AG20443 (cell line): ENCODE measurements at regions not wholly inside any gene's neighbourhood (a gene's known extent, or its start where the extent isn't known, plus 50 kb on each side); places are given as distances from the start of the nearest gene placed in this dataset.
"Not testable (repeated sequence)": the region's sequence is repeated elsewhere in the genome, so short reads cannot be mapped to it uniquely, and the experiment has no call there.

Source experiments
- DNase-seq: peaks from one replicate; pipeline ENCODE4 v3.0.0; 2012; ENCODE audit warnings: low spot score, mixed read lengths

DNA sequence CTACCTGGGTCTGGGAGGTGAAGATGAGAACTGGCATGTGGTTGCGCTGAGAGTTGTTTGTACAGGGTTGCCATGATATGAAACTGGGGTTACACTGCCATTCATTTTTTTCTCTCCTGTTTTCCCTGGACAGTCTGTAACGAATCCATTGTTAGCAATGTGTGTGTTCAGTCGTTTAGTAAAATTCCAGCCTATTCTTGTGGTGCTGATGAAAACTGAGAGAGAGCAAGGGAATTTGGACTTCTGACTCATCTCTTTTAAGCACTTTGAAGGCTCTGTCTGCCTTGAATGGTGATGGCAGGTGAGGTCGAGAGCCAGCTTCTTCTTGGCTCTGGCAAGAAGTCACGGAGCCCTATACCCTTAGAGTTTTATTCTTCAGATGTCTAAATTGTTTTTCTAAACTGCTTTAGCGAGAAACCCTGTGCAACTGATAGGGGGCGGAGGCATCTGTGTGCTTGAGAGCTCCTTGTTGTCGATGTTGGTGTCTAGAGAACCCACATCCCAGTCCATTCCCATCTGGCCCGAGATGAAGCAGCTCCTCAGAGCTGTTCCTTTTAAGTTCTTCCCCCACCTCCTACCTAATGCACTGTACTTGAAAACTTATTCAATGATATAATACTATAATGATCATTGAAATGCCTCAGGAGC lies 204.4 kb downstream of the TMX1 start:
- DNase-seq, result no peak

DNA sequence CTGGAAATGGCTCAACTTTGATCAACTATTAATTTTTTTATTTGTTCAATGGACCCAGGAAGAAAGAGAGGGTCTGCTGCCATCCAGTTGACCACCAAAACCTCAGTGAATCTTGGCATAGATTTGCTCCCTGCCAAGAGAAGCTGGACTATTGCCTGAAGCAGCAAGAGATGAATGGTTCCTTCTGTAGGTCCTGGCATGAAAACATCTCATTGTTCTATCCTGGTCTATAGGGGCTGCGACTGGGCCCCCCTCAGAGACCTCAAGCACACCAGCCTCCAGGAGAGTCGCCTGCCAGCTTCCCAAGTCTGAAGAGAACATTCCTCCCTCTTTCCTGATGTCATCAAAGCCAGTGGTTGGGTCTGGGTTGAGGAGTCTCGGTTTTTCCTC lies 204.9 kb downstream of the TMX1 start:
- DNase-seq, result no peak

DNA sequence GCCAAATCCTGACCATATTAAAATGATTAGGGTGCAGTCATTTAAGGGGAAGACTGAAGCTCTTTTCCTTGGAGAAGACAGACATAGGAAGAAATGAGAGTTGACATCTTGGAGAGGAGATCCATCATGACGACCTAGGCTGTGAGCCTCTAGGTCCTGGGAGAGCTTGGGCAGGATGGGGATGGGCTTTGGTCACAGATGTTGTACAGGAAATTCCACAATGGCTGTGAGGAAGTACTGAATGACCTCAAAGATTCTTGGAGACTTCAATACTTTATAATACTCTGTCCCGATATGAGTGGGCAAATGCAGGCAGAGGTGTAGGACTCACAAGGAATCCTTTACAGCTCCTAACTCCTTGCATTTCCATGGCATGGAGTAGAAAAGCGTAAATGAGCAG lies 204.9 kb upstream of the FRMD6 start:
- DNase-seq, result no peak

DNA sequence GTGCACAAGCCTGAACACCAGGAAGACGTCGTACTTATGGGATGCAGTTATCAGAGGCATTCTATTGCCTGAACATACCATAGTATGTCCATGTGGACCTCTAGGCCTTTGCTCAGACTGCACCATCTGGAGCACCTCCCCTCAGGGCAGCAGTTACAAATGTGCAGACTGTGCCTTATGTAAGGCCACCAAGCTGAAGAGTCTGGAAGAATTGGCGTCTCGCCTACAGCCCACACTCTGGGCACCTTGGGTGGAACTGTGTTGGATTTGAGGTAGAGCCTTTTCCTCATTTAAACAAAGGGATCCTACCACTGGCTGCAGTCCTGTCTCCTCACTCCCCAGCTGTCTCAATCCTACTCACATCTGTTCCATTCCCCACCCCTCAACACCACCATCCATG lies 204.3 kb upstream of the FRMD6 start:
- DNase-seq, result no peak

DNA sequence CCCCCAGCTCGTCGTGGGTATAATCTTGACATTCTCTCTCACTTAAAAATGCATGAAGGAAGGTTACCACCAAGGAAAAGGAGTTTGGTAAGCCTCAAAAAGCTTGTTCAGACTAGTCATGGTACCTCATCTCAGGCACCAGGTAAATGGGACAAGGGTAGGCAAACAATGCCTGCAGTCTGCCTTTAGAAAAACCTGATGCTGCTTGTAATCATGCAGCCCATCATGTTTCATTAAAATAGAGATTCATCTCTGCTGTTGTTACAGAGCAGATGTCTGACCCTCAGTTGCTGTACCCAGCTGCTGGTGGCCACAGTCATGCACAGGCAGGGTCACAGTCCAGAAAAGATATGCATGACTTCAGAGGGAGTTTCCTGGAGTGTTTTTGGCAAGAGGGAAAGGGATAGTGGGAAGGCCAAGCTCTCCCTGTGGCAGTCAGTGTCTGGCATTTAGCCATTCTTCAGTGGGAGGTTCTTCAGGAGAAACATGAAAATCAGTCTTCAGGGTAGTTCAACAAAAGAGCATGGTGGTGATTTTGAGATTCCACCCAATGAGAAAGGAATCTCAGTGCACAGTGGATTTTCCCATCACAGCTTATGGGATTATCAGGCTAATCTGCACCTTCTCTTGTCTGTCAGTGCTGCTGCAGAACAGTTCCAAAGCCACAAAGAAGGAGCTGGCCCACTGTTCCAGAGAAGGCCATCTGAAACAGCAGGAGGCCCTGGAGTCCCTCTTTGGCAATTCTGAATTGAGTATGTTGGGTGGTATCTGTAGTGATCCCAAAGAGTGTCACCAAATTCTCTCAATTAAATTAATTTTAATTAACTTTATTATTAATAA lies 202.7 kb upstream of the FRMD6 start:
- DNase-seq, result peak; percentile 90

DNA sequence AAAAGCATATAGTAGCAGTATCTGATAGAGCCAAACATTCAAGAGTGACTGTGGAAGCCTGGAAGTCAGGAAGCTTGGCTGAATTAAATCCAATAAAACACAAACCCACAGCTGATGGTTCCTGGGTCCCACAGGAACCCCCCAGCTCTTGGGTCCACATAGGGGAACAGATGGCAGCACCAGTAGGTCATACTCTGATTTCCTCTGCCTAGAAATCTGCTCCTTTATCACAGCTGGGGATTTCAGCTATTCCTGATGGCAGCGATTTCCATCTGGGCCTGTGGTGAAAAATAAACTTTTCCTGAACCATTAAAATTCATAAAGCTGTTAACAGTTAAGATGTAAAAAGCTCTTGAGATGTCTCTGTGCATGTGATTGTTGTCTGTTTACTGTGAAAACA lies 202.0 kb upstream of the FRMD6 start:
- DNase-seq, result no peak

DNA sequence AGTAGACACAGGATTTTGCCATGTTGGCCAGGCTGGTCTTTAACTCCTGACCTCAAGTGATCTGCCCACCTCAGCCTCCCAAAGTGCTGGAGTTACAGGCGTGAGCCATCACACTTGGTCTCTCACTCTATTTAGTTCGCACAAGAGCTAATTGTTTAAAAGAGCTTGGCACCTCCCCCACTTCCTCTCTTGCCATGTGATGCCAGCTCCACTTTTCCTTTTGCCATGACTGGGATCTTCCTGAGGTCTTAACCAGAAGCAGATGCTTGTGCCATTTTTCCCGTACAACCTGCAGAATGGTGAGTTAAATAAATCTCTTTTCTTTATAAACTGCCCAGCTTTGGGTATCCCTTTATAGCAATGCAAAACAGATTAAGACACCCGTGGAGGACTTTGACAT lies 200.1 kb upstream of the FRMD6 start:
- no peak for DNase-seq

DNA sequence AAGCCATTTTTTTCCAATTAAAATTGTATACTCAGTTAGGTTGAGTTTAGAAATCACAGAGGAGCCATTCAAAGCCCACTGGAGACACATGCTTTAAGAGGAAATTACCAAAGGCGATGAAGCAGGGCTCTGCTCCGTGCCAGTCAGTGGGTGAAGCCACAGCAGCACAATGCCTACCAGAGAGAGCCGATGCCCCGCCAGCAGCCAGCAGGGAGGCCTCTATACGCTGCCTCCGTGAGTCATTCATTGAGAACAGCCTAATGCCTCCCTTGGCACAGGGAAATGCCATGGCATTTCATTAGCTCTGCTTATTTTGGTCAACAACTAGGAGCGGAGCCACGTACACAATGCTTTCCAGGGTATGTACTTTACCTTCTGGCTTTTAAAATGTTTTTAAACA lies 197.8 kb upstream of the FRMD6 start:
- no peak for DNase-seq

DNA sequence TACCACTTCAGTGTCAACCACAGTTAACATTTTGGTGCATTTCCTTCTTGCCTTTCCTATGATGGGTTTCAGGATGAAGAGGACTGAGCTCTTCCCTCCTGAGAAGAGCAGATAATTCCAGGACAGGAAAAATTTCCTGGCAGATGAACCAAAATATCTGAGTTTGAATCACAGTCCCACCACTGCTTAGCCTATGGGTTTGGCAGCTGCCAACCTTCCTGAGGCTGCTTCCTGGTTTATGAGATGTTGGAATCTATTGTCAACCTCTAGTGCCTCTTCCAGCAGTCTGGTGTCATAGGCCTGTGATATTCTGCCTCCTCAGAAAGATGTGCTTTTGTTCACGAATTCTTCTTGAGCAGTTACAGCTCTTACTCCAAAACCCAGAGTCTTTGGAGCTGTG lies 197.4 kb upstream of the FRMD6 start:
- no peak for DNase-seq

DNA sequence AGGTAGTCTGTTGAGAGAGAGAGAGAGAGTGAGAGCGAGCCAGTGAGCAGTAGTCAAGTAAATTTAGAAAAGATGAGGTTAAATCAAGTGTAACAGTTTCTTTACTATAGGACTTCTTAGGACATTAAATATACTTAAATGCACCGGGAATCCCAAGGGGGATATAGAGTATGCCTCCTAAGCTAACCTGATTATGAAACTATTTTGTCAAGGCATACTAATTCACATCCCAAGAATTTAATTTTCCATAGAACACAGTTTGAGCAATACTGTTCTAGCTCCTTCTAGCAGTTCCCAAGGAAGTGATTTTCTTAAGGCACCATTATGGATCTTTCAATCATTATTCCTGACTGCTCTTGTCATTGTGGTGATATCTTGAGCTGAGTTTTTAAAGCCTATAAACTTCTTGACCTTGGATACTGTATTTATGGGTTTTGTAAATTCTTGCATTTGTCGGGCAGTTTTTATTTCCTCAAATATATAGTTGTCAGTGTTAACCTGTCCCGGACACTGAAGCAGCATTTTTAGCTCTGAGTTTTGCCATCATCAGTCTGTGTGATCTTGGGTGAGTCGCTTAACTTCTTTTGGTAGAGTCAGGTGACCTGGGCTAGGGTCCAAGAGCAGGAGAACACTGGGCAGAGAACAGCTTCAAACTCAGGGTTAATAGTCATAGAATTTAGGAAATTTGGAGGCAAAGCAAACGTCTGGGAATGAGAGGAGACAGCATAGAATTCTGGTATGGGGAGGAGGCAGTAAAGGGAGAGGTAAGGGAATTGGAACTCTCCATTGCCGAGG lies 196.5 kb upstream of the FRMD6 start:
- no peak for DNase-seq

DNA sequence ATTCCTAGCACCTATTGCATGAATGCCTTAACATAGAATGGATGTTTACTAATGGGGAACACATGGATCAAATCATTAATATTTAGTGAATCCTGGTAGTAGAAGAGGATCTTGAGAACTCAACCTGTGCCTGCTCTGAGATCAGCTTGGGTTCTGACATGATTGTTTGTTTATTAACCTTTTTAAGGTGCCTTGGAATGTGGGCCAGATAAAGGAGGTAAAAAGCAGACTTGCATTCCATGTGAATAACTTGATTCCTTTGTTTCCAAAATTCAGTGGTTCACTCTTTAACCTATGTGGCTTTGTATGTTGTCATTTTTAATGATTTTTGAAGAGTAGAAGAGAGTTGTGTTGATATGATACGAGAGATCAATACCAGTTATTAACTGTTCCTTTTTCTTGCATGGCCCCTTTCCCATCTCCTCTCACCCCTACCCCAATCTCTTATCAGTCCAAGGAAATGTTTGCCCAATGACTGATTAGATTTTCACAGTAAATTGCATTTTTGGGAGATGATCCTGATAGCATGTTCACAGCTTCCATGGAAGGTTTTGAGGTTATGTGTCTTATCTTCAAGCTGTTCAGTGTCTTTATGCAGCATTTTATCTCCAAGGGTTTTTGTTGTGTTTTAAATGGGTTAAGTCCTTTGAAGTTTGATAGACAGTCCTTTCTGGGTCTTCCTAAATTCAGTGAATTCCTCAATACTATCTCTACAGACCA lies 193.7 kb upstream of the FRMD6 start:
- DNase-seq, result no peak

DNA sequence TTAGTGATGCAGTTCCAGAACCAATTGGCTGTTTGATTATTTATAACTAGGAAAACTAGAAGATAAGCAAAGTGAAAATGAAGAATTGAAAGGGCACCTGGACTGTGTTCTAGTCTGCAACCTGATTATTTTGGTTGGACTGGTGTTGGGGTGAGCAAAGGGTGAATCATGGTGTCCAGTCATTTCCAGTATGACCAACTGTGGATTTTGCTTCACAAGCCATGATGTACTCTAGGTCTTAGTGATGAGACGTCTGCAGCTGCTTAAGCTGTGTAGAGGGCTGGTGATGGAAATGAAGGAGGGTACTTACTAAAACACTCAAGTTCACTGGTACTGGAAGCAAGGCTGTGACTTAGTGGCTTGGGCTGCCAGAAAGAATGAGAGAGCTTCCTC lies 193.2 kb upstream of the FRMD6 start:
- peak; percentile 60 for DNase-seq

DNA sequence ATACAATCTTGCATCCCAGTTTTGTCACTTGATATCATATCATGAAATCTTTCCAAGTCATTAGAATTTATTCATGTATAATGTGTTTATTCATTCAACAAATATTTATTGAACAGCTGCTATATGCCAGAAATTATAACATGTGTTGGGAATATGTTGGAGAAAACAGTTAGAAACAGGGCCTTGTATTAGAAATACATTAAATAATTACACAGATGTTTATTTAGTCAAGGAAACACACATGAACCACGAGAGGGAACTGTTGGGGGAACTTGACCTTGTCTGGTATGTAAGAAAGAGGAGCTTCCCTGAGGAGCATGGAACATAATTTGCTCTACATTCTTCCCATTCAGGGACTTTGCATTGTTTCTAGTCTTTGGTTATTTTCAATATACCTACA lies 191.7 kb upstream of the FRMD6 start:
- no peak for DNase-seq

DNA sequence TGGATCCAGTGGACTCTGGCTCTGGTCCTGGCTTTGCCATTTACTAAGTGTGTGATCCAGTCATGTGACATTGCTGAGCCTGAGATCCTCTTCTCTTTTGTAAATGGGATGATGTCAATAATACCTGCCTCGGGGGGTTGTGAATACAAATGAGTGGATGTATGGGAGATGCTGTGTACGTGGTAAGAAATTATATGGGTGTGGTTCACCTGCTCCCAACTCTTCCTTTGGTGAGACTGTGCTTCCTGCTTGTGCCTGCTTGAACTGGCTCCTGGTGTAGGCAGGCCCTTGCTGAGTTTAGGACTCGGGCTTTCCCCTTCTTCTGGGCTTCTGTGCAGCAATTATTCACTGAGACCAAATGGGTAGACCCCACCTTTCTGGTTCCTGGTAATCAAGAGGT lies 189.5 kb upstream of the FRMD6 start:
- DNase-seq, result no peak

DNA sequence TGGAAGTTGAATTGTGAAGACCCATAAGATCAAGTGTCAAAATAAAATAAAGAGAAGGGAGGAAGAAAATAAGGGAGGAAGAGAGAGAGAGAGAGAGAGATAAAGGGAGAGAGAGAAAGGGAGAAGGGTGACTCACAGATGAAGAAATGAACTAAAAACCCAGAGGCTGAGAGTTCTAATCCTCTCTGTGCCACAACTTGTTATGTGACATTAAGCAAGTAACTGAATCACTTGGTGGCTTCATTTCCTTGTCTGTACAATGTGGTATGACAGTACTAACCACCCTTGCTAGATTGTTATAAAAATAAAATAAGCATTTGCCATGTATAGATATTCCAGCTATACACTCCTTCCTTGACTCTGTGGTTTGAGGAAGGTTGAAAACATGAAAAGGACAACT lies 189.0 kb upstream of the FRMD6 start:
- no peak for DNase-seq

DNA sequence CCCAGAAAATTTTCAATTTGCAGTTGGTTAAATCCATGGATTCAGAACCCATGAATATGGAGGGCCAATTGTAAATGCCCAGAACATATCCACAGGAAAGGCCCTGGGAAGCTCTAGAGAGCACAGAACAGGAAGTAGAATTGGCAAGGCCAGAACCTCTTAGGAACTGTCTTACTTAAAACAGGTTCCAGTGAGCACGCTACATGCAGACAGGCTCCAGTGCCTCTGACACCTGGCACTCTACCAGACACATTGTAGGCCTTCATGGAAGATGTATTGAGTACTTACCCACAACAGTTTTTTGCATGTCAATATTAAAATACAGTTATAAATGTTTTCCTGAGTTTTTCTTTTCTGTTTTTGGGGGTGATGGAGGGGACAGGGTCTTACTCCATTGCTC lies 188.2 kb upstream of the FRMD6 start:
- no peak for DNase-seq

DNA sequence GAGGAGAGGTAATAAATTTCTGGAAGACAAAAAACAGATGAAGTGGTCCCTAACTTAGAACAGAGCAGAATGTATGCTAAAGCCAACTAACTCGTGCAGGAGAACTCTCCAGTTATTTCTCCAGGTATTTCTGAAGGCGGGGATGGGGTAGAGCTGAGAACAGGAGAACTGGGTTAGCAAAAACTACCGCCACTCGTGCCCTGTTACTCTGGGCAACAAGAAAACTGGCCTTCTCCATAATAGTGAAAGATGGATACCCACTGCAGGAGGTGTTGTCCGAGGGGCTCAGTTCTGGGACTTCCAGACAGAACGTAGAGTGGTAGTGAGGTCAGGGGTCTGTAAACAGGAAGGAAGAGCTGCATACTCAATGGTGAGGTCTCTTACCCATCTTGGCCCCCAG lies 187.3 kb upstream of the FRMD6 start:
- DNase-seq, result no peak

DNA sequence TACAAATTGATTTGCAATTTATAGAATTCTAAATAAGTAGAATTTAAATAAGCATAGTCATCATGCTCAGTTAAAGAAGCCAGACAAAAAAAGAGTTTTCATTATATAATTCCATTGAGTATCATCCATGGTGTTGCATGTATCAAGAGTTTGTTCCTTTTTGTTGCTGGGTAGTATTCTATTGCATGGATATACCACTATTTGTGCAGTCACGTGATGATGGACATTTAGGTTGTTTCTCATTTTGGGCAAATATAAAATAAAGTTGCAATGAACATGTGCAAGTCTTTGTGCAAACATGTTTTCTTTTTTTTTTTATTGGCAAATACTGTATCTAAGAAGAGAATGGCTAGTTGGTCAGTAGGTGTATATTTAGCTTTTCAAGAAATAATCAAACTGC lies 186.2 kb upstream of the FRMD6 start:
- DNase-seq, result no peak

DNA sequence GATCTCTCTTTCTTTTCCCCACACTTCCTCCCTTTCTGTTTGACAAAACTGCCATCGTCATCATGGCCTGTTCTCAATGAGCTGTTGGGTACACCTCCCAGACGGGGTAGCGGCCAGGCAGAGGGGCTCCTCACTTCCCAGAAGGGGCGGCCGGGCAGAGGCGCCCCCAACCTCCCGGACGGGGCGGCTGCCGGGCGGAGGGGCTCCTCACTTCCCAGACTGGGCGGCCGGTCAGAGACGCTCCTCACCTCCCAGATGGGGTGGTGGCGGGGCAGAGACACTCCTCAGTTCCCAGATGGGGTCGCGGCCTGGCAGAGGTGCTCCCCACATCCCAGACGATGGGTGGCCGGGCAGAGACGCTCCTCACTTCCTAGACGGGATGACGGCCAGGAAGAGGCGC lies 184.3 kb upstream of the FRMD6 start:
- DNase-seq, result not testable (repeated sequence)

DNA sequence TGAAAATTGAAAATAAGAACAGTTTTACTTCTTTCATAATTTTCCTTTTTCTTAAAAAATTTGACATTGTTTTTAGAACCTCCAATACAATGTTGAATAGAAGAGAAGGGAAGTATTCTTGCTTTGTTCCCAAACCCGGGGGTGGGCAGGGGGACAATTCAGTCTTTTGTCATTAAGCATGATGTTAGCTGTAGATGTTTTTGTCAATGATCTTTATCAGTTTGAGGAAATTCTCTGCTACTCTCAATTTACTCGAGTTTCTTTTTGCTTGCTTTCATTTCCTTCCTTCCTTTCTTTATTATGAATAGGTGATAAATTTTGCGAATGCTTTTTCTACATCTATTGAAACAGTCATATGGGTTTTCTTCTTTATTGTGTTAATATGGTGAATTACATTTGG lies 183.2 kb upstream of the FRMD6 start:
- no peak for DNase-seq

DNA sequence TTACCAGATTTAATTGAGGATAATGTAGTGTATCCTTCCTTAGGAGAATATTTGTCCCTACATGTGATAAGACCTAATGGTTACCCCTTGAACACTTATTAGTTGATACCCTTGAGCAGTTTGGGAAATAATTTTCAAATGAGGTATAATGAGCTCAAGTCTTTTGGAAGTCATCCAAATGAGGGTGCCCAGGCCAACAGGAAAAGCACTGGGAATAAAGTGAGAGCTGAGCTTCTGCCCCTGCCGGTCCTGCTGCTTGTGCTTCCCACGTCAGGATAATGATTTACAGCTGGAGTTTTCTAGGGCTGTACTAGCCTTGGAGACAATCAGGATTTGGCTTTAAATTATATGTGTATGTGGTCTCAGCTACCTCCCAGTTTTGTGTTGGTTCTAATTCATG lies 178.8 kb upstream of the FRMD6 start:
- DNase-seq, result no peak

DNA sequence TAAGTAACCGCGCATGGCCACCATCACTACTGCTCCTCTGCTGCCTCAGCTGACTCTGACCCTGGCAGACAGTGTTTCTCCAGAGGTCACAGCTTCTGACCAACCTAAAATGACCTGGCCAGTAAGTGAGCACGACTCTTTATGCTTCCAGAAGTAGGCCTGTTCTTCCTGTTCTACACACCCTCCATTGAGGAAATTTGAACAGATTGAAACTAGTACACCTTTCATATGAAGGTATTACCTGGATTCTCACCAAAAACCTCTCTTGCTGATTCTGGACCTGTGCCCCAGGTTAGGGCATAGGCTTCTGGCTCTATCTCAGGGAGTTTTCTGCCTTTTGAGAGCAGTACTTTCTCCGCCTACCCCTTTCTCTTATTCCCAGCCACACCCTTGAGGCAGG lies 178.4 kb upstream of the FRMD6 start:
- DNase-seq, result no peak
